ENCODE measurements at regions not wholly inside any gene's neighbourhood (a gene's known extent, or its start where the extent isn't known, plus 50 kb on each side); places are given as distances from the start of the nearest gene placed in this dataset.
"Not testable (repeated sequence)": the region's sequence is repeated elsewhere in the genome, so short reads cannot be mapped to it uniquely, and the experiment has no call there.

GRCh38 chr5:159502116-159502515 is 171.8 kb upstream of the IL12B start:
- not testable (repeated sequence) for DNase-seq (ENCODE audit: low read depth)

DNA sequence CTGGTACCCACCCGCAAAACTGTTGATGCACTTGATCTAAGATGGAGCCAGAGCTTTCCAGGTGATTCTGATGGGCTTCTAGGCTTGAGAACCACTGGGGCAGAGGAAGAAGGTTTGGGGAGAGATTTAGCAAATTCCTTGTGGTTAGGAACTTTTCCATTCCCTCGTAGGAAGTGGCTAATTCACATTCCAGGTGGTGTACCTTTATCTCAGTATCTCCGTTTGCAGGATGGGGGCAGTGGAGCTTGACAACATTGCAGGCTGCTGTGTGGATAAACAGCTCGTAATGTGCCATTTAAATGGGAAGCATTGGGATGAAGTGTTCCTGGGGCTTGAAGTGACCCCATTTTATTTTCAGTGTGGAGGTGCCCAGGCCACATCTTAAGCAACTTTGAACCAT is 172.9 kb upstream of the IL12B start:
- DNase-seq (ENCODE audit: low read depth), result no peak

DNA sequence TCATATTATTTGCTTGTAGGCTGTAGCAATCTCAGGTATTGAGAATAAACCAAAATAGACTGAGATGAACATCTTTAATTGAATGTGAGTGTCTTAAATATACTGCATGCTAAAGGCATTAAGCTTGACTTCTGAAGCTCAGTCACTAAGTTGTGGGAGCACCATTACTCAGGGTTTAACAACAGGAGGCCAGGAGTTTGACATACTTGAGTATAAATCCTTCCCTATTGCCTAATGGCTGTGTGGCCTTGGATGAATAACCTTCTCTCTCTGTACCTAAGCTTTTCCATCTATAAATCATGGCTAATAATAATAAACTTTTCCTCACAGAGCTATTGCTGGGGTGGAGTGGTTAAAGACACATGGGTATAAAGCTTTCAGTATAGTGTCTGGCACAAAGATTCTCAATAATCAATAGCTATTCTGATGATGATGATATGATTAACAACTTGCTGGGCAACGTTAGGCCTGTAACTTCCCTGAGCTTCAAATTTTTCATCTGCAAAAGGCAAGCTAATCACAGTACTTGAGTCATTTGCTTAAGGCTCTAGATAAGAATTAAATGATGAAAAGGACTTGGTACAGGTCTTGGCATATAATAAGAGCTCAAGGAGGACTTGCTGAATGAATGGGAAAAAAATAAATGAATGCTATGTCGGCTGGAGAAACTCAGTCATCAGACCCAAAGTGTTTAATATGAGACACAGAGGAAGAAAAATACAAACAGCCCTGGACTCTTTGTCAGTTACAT is 174.0 kb upstream of the IL12B start:
- peak; percentile 43 for DNase-seq (ENCODE audit: low read depth)

GRCh38 chr5:159504857-159505304 is 174.6 kb upstream of the IL12B start:
- DNase-seq (ENCODE audit: low read depth), result peak; percentile 72

- no peak for DNase-seq (ENCODE audit: low read depth)
Measured at GRCh38 chr5:159507055-159507454, 176.8 kb upstream of the IL12B start.

DNA sequence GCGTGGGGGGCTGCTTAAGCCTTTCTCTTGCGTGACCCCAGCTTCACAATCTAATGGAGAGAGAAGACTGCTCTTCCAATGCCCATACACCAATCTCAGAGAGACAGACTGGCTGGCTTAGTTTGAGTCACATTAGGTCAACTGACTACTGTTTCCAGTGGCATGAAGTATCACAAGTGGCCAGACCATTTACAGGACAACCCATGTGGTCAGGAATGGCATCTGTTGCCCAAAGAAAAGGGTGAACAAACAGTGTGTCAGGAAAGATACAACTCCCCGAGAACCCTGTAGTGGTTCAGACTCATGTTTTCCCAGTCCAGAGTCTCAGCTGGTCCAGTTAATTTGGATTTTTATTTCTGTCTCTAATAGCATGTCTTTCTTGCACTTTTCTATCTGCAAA is 177.4 kb upstream of the IL12B start:
- DNase-seq (ENCODE audit: low read depth), result no peak

DNA sequence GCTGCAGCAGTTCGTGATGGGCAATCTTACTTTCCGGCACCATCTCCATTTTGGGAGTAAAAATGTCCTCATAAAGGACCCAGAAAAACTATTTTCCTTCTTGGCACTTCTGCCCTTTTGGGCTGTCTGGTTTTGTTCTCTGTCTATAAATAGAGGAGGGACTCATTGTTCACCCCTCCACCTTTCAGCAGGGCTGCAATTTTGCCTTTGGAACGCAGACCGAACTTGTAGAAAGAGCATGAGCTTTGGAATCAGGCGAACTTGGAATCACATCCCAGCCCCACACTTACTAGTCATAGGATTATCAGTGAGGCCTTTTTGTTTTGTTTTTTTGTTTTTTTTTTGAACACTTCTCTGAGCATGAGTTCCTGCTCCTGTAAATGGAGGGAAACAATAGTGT is 178.1 kb upstream of the IL12B start:
- no peak for DNase-seq (ENCODE audit: low read depth)

DNA sequence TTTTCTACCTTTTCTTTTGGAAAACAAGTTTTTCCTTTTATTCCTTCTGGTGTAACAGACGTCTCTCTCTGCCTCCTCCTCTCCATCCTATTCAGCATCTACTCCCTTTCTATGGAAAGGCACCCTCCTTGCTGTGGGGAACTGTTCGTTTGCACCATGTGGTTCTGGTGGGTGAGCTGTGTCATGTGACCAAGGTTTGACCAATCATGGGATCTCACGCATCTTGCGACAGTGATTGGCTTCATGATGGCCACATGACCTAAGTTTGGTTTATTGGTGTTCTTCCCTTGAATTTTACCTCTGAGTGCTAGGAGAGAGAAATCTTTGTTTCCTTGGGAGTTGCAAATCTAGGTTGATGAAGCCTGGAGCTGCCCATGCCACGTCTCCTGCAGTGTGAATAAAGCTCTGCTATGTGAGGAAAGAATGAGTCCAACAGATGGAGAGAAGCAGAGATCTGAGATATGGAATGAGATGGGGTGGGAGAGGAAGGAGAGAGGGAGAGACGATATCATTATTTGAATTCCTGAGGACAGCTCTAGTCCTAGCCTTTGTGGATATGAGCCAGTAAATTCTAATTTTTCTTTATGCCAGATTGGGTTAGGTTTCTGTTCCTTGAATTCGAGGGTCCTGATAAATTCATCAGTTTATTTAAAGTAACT is 178.8 kb upstream of the IL12B start:
- DNase-seq (ENCODE audit: low read depth), result no peak

GRCh38 chr5:159510282-159510681 is 180.0 kb upstream of the IL12B start:
- peak; percentile 71 for DNase-seq (ENCODE audit: low read depth)

GRCh38 chr5:159511570-159511969 is 181.3 kb upstream of the IL12B start:
- no peak for DNase-seq (ENCODE audit: low read depth)

DNA sequence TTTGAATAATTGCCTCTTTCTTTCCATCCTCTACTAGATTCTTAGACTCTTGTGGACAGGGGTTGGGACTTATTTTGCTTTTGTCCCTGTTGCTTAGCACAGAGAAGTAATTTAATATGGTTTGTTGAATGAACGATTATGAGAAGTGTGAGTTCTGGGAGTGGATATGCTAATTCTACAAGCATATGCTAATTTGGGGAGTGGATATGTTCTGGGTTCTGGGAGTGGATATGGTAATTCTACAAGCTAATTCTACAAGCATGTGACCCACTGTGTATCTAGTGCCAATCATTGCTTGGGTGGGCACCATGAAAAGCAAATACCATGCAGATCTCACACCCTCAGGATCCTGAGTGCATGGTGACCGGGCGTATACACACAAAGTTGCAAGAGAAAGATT is 181.8 kb upstream of the IL12B start:
- DNase-seq (ENCODE audit: low read depth), result no peak

DNA sequence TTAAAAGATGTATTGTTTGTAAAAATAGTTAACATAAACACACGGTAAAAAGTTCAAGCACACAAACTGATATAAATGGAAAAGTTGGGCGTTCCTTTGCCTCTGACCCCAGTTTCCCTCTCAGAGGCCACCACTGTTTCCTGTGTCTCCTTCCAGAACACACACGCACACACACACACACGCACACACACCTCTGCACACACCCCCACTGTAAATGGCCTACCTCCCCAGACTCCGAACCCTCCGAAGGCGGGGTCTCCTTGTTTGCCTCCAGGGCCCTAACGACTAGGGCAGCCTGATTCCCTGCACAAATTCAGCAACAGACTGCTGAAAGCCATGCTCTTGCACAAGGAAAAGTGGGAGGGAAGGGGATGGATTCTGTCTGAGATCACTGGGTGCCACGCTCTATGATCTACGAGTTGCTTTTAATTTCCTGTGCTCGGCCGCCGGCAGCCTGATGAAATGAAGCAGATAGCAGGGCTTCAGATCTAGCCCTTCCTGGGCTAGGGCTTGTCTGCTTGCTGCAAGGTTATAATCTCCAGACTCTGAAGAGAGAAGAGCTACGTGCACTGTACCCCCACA is 184.0 kb upstream of the IL12B start:
- DNase-seq (ENCODE audit: low read depth), result no peak

GRCh38 chr5:159515197-159515596 is 184.9 kb upstream of the IL12B start:
- no peak for DNase-seq (ENCODE audit: low read depth)

GRCh38 chr5:159515909-159516415 is 185.7 kb upstream of the IL12B start:
- no peak for DNase-seq (ENCODE audit: low read depth)

DNA sequence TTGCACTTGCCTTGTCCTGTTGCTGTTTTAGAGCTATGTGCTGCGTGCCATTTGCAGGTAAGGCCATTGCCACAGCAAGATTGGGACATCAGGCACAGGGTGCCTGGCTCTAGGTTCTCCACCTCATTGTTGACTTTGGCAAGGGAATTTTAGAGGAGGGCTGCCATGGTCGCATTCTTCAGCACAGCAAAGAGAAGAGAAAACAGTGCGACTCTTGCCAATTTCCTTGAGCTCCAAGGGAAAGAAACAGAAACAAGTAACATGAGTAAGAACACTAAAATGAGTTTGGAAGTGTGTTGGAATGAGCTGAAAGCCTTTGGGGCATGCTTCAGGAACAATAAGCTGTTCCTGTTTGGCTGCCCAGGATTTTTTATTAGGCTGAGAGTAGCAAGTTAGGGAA is 188.1 kb upstream of the IL12B start:
- peak; percentile 44 for DNase-seq (ENCODE audit: low read depth)

DNA sequence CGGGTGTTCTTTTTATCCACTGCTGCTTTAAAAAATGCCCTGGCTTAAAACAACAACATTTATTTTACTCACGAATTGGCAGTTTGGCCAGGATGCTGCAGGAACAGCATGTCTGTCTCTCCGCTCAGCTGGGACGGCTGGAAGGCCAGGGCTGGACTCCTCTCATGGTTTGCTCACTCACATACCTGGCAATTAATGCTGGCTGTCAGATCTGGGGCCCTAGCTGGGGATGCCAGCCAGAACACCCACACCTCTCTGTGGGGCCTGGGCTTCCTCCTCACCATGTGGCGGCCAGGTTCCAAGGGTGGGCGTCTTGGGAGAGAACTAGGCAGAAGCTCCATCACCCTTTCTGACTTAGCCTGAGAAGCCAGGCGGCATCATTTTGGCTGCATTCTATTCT is 189.1 kb upstream of the IL12B start:
- DNase-seq (ENCODE audit: low read depth), result no peak

GRCh38 chr5:159522841-159523240 is 192.6 kb upstream of the IL12B start:
- no peak for DNase-seq (ENCODE audit: low read depth)

- not testable (repeated sequence) for DNase-seq (ENCODE audit: low read depth)
Measured at GRCh38 chr5:159524279-159524678, 194.0 kb upstream of the IL12B start.

DNA sequence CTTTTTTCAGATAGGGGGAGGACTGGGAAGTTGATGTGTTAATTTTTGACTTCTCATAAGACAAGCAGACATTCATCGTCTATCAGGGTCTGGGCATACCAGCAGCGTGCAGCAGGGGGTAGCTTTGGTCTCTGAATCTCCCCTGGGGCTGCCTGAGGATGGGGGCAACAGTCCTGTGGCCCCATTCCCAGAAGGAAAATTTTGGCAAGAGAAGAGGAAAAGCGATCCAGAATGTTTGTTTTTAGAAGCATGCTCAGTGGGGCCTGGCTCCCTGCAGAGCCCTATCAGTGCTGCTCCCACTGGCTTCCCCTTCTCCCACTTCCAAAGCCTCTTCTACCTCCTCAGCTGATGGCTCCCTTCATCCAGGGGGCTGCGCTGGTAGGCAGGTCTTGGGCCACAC is 194.8 kb upstream of the IL12B start:
- DNase-seq (ENCODE audit: low read depth), result no peak

- no peak for DNase-seq (ENCODE audit: low read depth)
Measured at GRCh38 chr5:159527546-159528254, 197.4 kb upstream of the IL12B start.

DNA sequence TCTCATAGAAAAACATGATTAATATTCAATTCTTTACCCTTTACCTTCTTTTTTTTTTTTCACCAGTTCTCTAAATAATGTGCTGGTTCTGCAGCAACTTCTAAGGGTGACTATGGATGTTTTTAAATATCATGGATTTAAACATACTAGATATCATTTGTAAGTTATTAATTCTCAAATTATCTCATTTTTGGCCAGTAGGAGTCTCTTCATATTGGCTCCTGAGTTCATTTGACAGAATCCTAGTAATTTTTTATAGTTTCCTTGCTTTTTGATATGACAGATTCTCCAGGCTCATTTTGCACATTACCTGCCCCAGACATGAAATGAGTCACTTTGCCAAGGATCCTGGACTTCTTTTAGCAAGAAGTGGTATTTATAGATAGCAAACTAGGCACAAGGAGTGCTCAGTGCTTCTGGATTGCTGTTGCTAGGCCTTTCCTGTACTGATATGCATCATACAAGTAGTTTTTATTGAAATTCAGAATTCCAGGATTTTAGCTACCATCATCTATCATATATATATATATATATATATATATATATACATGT is 201.3 kb upstream of the IL12B start:
- DNase-seq (ENCODE audit: low read depth), result no peak

GRCh38 chr5:159533197-159533596 is 202.9 kb upstream of the IL12B start:
- no peak for DNase-seq (ENCODE audit: low read depth)

All from GM04503 (cell line).